MM.1S (cell line): ENCODE measurements at regions not wholly inside any gene's neighbourhood (a gene's known extent, or its start where the extent isn't known, plus 50 kb on each side); places are given as distances from the start of the nearest gene placed in this dataset.

Experiments used
- DNase-seq: peaks from one replicate; pipeline ENCODE4 v3.0.0-alpha.2; 2015
- H2AFZ ChIP-seq: fragments of 300-600 bp; sonication (generic); 2 replicates; pipeline ENCODE4 v1.6.0; 2016; ENCODE audit warnings: antibody characterized with exemption, low read length
- H3F3A ChIP-seq: fragments of 300-600 bp; sonication (generic); 2 replicates; pipeline ENCODE4 v1.6.1; 2016; ENCODE audit warnings: mild to moderate bottlenecking, antibody characterized with exemption, low read length, moderate library complexity, mixed read lengths; ENCODE audit not compliant: insufficient read depth
- H3K27ac ChIP-seq: fragments of 300-600 bp; sonication (generic); 2 replicates; pipeline ENCODE4 v1.5.1; 2016; ENCODE audit warnings: mild to moderate bottlenecking, low read length
- H3K27me3 ChIP-seq: fragments of 300-600 bp; sonication (generic); replicated peaks from 2 replicates; pipeline ENCODE4 v1.6.0; 2016; ENCODE audit warnings: low read length; ENCODE audit not compliant: insufficient read depth
- H3K36me3 ChIP-seq: fragments of 300-600 bp; sonication (generic); replicated peaks from 2 replicates; pipeline ENCODE4 v1.6.1; 2016; ENCODE audit warnings: mild to moderate bottlenecking, low read length, mixed read lengths; ENCODE audit not compliant: insufficient read depth
- H3K4me1 ChIP-seq: fragments of 300-600 bp; sonication (generic); 2 replicates; pipeline ENCODE4 v1.6.1; 2016; ENCODE audit warnings: low read length, mixed read lengths
- H3K4me2 ChIP-seq: fragments of 300-600 bp; sonication (generic); 2 replicates; pipeline ENCODE4 v1.6.0; 2016; ENCODE audit warnings: low read depth, low read length
- H3K4me3 ChIP-seq: fragments of 300-600 bp; sonication (generic); 2 replicates; pipeline ENCODE4 v1.5.1; 2016; ENCODE audit warnings: low read length, mixed read lengths
- H3K79me2 ChIP-seq: fragments of 300-600 bp; sonication (generic); 2 replicates; pipeline ENCODE4 v1.6.1; 2016; ENCODE audit warnings: mixed run types, low read length, mixed read lengths
- H3K9ac ChIP-seq: fragments of 300-600 bp; sonication (generic); 2 replicates; pipeline ENCODE4 v1.6.1; 2016; ENCODE audit warnings: low read length, mixed read lengths
- H3K9me2 ChIP-seq: fragments of 300-600 bp; sonication (generic); replicated peaks from 2 replicates; pipeline ENCODE4 v1.6.1; 2016; ENCODE audit warnings: mild to moderate bottlenecking, low read length, mixed read lengths; ENCODE audit not compliant: insufficient read depth
- H3K9me3 ChIP-seq: fragments of 300-600 bp; sonication (generic); replicated peaks from 2 replicates; pipeline ENCODE4 v1.6.1; 2016; ENCODE audit warnings: mild to moderate bottlenecking, low read length, mixed read lengths; ENCODE audit not compliant: insufficient read depth
- H4K20me1 ChIP-seq: fragments of 300-600 bp; sonication (generic); 2 replicates; pipeline ENCODE4 v1.6.1; 2016; ENCODE audit warnings: mild to moderate bottlenecking, low read length, moderate library complexity, mixed read lengths; ENCODE audit not compliant: insufficient read depth
- CTCF ChIP-seq: fragments of 300-600 bp; sonication (generic); IDR thresholded peaks from 2 replicates; pipeline ENCODE4 v1.5.1; 2016; ENCODE audit warnings: antibody characterized with exemption, low read length, mixed read lengths
- EZH2 ChIP-seq: fragments of 300-600 bp; sonication (generic); optimal IDR thresholded peaks from 2 replicates; pipeline ENCODE3; 2017; ENCODE audit warnings: low read depth, mild to moderate bottlenecking, antibody characterized with exemption, low read length, mixed read lengths
- EZH2phosphoT487 ChIP-seq: fragments of 300-600 bp; sonication (generic); IDR thresholded peaks from 2 replicates; pipeline ENCODE4 v1.6.1; 2018; ENCODE audit warnings: antibody characterized with exemption, low read length

GRCh38 chr17:63290351-63290750 is 155.8 kb downstream of the CYB561 start:
- H3K79me2 ChIP-seq: no peaks in the 10 kb centered on the region
- H4K20me1 ChIP-seq: no peaks in the 10 kb centered on the region
- no peaks in the 10 kb centered on the region for H3K9me3 ChIP-seq
- H2AFZ ChIP-seq: no peak overlapping the region
- H3K4me3 ChIP-seq: no peak overlapping the region
- no peak overlapping the region for H3K9ac ChIP-seq
- H3K27me3 ChIP-seq: no peaks in the 10 kb centered on the region
- no peak overlapping the region for H3K27ac ChIP-seq
- no peaks in the 10 kb centered on the region for H3K36me3 ChIP-seq
- no peak overlapping the region for H3K4me2 ChIP-seq
- H3K9me2 ChIP-seq: no peaks in the 10 kb centered on the region
- TF ChIP-seq CTCF: no peak
- TF ChIP-seq EZH2phosphoT487: no peak
- no peak for TF ChIP-seq EZH2
- DNase-seq: no peak
- H3K4me1 ChIP-seq: peaks cover 2% of the 10 kb centered on the region; the same call in 1 of the 2 replicates
- no peaks in the 10 kb centered on the region; the same call in 1 of the 2 replicates for H3F3A ChIP-seq

GRCh38 chr17:63290784-63291183 is 155.3 kb downstream of the CYB561 start:
- no peak overlapping the region for H3K27ac ChIP-seq
- H3K79me2 ChIP-seq: no peaks in the 10 kb centered on the region
- H3K4me1 ChIP-seq: peaks cover 6% of the 10 kb centered on the region
- H3K9me3 ChIP-seq: no peaks in the 10 kb centered on the region
- no peak overlapping the region for H3K9ac ChIP-seq
- H2AFZ ChIP-seq: no peak overlapping the region
- H3F3A ChIP-seq: no peaks in the 10 kb centered on the region; the same call in 1 of the 2 replicates
- no peaks in the 10 kb centered on the region for H3K36me3 ChIP-seq
- TF ChIP-seq EZH2phosphoT487 (no peak), CTCF (no peak), EZH2 (no peak)
- no peak overlapping the region for H3K4me3 ChIP-seq
- no peak for DNase-seq
- no peaks in the 10 kb centered on the region for H3K27me3 ChIP-seq
- H4K20me1 ChIP-seq: no peaks in the 10 kb centered on the region
- no peak overlapping the region for H3K4me2 ChIP-seq
- H3K9me2 ChIP-seq: no peaks in the 10 kb centered on the region

GRCh38 chr17:63291258-63291657 is 154.8 kb downstream of the CYB561 start:
- no peak for DNase-seq
- no peak overlapping the region for H3K4me2 ChIP-seq
- H3K9ac ChIP-seq: no peak overlapping the region
- H3K9me3 ChIP-seq: no peaks in the 10 kb centered on the region
- no peaks in the 10 kb centered on the region; the same call in 1 of the 2 replicates for H3F3A ChIP-seq
- H3K4me1 ChIP-seq: peaks cover 11% of the 10 kb centered on the region
- H3K79me2 ChIP-seq: no peaks in the 10 kb centered on the region
- H3K4me3 ChIP-seq: no peak overlapping the region
- no peak for TF ChIP-seq CTCF
- no peak for TF ChIP-seq EZH2phosphoT487
- TF ChIP-seq EZH2: no peak
- no peaks in the 10 kb centered on the region for H3K27me3 ChIP-seq
- no peaks in the 10 kb centered on the region for H4K20me1 ChIP-seq
- no peaks in the 10 kb centered on the region for H3K36me3 ChIP-seq
- H2AFZ ChIP-seq: no peak overlapping the region
- no peak overlapping the region for H3K27ac ChIP-seq
- H3K9me2 ChIP-seq: no peaks in the 10 kb centered on the region
